Chondrocyte (in vitro differentiated cells): ENCODE measurements at regions not wholly inside any gene's neighbourhood (a gene's known extent, or its start where the extent isn't known, plus 50 kb on each side); places are given as distances from the start of the nearest gene placed in this dataset.
"Not testable (repeated sequence)": the region's sequence is repeated elsewhere in the genome, so short reads cannot be mapped to it uniquely, and the experiment has no call there.

Experiments used
- DNase-seq: peaks from one replicate; pipeline ENCODE4 v3.0.0; 2021; ENCODE audit warnings: mixed read lengths, low spot score
- H3K27ac Mint-ChIP-seq: one replicate; pipeline ENCODE4 v1.8.0; 2021; ENCODE audit warnings: mild to moderate bottlenecking, moderate library complexity, mixed read lengths; ENCODE audit not compliant: unreplicated experiment
- H3K27me3 Mint-ChIP-seq: 2 replicates; pipeline ENCODE4 v1.8.0; 2021; ENCODE audit warnings: low read depth, mixed read lengths
- H3K36me3 Mint-ChIP-seq: 2 replicates; pipeline ENCODE4 v1.8.0; 2021; ENCODE audit warnings: low read depth, mixed read lengths
- H3K4me1 Mint-ChIP-seq: 2 replicates; pipeline ENCODE4 v1.8.0; 2021; ENCODE audit warnings: low read depth, mild to moderate bottlenecking, mixed read lengths
- H3K4me3 Mint-ChIP-seq: one replicate; pipeline ENCODE4 v1.8.0; 2021; ENCODE audit warnings: mild to moderate bottlenecking, moderate library complexity, mixed read lengths; ENCODE audit not compliant: unreplicated experiment
- H3K9me3 Mint-ChIP-seq: 2 replicates; pipeline ENCODE4 v1.8.0; 2021; ENCODE audit warnings: low read depth, mixed read lengths
- CTCF ChIP-seq: fragments of 200-600 bp; sonication (generic); IDR thresholded peaks from 2 replicates; pipeline ENCODE4 v1.5.0; 2021; ENCODE audit warnings: antibody characterized with exemption, mild to moderate bottlenecking, moderate library complexity

GRCh38 chr6:77089776-77090175, 373.5 kb downstream of the HTR1B start:
- DNase-seq = no peak
- Mint-ChIP-seq H3K4me3 (no peak overlapping the region), H3K27ac (no peak overlapping the region), H3K36me3 (no peaks in the 10 kb centered on the region), H3K9me3 (peaks cover 3% of the 10 kb centered on the region), H3K27me3 (no peaks in the 10 kb centered on the region), H3K4me1 (peaks cover 11% of the 10 kb centered on the region)
- no peak for TF ChIP-seq CTCF

GRCh38 chr6:77087794-77088318, 375.4 kb downstream of the HTR1B start:
- DNase-seq, H3K9me3 Mint-ChIP-seq, H3K4me1 Mint-ChIP-seq, H3K27me3 Mint-ChIP-seq, H3K36me3 Mint-ChIP-seq, H3K4me3 Mint-ChIP-seq, H3K27ac Mint-ChIP-seq: not testable (repeated sequence)

- Mint-ChIP-seq H3K9me3 (peaks cover under 1% of the 10 kb centered on the region), H3K27ac (no peak overlapping the region), H3K27me3 (peaks cover 5% of the 10 kb centered on the region), H3K4me3 (no peak overlapping the region), H3K36me3 (no peaks in the 10 kb centered on the region), H3K4me1 (no peaks in the 10 kb centered on the region)
- DNase-seq = no peak
- no peak for TF ChIP-seq CTCF
Observed at GRCh38 chr6:77074037-77074713, 389.1 kb downstream of the HTR1B start.

- no peaks in the 10 kb centered on the region for H3K4me1 Mint-ChIP-seq
- no peak overlapping the region for H3K4me3 Mint-ChIP-seq
- H3K9me3 Mint-ChIP-seq = no peaks in the 10 kb centered on the region
- peaks cover 5% of the 10 kb centered on the region for H3K27me3 Mint-ChIP-seq
- H3K27ac Mint-ChIP-seq = no peak overlapping the region
- H3K36me3 Mint-ChIP-seq = no peaks in the 10 kb centered on the region
- TF ChIP-seq CTCF = no peak
- no peak for DNase-seq
Observed at GRCh38 chr6:77073410-77073760, 389.9 kb downstream of the HTR1B start.

GRCh38 chr6:77072694-77073409, 390.4 kb downstream of the HTR1B start:
- Mint-ChIP-seq H3K4me1 (no peaks in the 10 kb centered on the region), H3K27me3 (peaks cover 5% of the 10 kb centered on the region), H3K36me3 (no peaks in the 10 kb centered on the region), H3K27ac (no peak overlapping the region), H3K4me3 (no peak overlapping the region), H3K9me3 (no peaks in the 10 kb centered on the region)
- DNase-seq = no peak
- no peak for TF ChIP-seq CTCF
